HL-60 (cell line): ENCODE measurements at regions not wholly inside any gene's neighbourhood (a gene's known extent, or its start where the extent isn't known, plus 50 kb on each side); places are given as distances from the start of the nearest gene placed in this dataset.

Experiments
- DNase-seq, 2 experiments: peaks; one replicate each; pipeline ENCODE4 v3.0.0-alpha.2; 2010 to 2020; ENCODE audit warnings: low read depth in 1 of 2, low spot score in 1 of 2
- H3K27ac ChIP-seq: fragments of 250-450 bp; sonication (Bioruptor Pico); replicated peaks from 2 replicates; pipeline ENCODE4 v1.5.1; 2020; ENCODE audit warnings: mild to moderate bottlenecking, moderate library complexity
- H3K27me3 ChIP-seq: fragments of 250-450 bp; sonication (Bioruptor Pico); 2 replicates; pipeline ENCODE4 v1.5.1; 2021; ENCODE audit warnings: mild to moderate bottlenecking, moderate library complexity; ENCODE audit not compliant: insufficient read depth, poor library complexity, severe bottlenecking
- H3K4me3 ChIP-seq: replicated peaks from 2 replicates; pipeline ENCODE4 v1.5.1; 2011; ENCODE audit warnings: mild to moderate bottlenecking, control low read depth, low read length; ENCODE audit not compliant: insufficient read depth
- CTCF ChIP-seq: IDR thresholded peaks from one replicate; pipeline ENCODE4 v1.5.1; 2011; ENCODE audit warnings: low read length, control low read depth, inconsistent platforms; ENCODE audit not compliant: insufficient read depth
- GABPA ChIP-seq: IDR thresholded peaks from 2 replicates; pipeline ENCODE4 v1.6.1; 2012; ENCODE audit warnings: low read depth
- POLR2AphosphoS5 ChIP-seq: IDR thresholded peaks from 2 replicates; pipeline ENCODE4 v1.6.1; 2012; ENCODE audit warnings: low read depth
- REST ChIP-seq: IDR thresholded peaks from 2 replicates; pipeline ENCODE4 v1.6.1; 2012; ENCODE audit warnings: low read depth; ENCODE audit not compliant: insufficient replicate concordance
- SPI1 ChIP-seq: IDR thresholded peaks from 2 replicates; pipeline ENCODE4 v1.6.1; 2012; ENCODE audit warnings: low read depth, mild to moderate bottlenecking, borderline replicate concordance

- TF ChIP-seq REST (no peak), GABPA (no peak), SPI1 (no peak), POLR2AphosphoS5 (no peak), CTCF (no peak)
- Histone ChIP-seq H3K4me3 (no peak overlapping the region), H3K27me3 (no peaks in the 10 kb centered on the region), H3K27ac (no peak overlapping the region)
- no peak for DNase-seq
Observed at GRCh38 chr4:60605646-60606354, 594.3 kb upstream of the ADGRL3 start.

- no peak for DNase-seq
- Histone ChIP-seq H3K4me3 (no peak overlapping the region), H3K27ac (no peak overlapping the region), H3K27me3 (no peaks in the 10 kb centered on the region)
- TF ChIP-seq SPI1 (no peak), GABPA (no peak), REST (no peak), POLR2AphosphoS5 (no peak), CTCF (no peak)
Observed at GRCh38 chr4:60611762-60612496, 588.2 kb upstream of the ADGRL3 start.

DNA sequence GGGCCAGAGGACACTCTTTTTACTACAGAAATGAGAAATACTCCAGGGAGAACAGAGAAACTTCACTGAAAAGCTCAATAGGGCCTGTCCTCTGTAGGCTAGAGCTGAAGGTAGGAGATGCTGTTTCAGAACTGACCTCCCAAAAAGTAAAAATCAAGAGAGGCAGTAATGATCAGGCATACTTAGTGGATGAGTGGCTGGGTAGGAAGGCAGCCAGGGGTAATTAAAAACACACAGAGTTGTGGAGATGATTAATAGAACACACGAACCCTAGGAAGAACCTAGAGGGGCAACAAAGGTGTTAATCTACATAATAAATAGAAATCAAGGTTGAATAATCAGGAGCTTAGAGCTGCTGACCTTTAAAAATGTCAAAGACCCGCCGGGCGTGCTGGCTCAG lies 582.4 kb upstream of the ADGRL3 start:
- Histone ChIP-seq H3K27me3 (no peaks in the 10 kb centered on the region), H3K4me3 (no peak overlapping the region), H3K27ac (no peak overlapping the region)
- no peak for DNase-seq
- TF ChIP-seq REST (no peak), CTCF (no peak), GABPA (no peak), SPI1 (no peak), POLR2AphosphoS5 (no peak)
